Gastrocnemius medialis (tissue), 4 donors: ENCODE measurements at regions not wholly inside any gene's neighbourhood (a gene's known extent, or its start where the extent isn't known, plus 50 kb on each side); places are given as distances from the start of the nearest gene placed in this dataset.

Source experiments
- POLR2A ChIP-seq, 2 donors: fragments of 450-650 bp; IDR thresholded peaks; one replicate each; pipeline ENCODE4 v1.6.1; 2017; ENCODE audit warnings: antibody characterized with exemption in 2 of 2, mild to moderate bottlenecking in 2 of 2, moderate library complexity in 2 of 2
- TF ChIP-seq, protein P1 (sequence below), 5 experiments: fragments of 450-650 bp in 3 of 5; fragments of 200-600 bp in 2 of 5; sonication (generic) in 2 of 5; IDR thresholded peaks in 4 of 5; conservative IDR thresholded peaks in 1 of 5; 1 replicate in 4 of 5; 2 replicates in 1 of 5; pipeline ENCODE4 v1.5.1; 2016 to 2019; ENCODE audit warnings: antibody characterized with exemption in 5 of 5, mild to moderate bottlenecking in 3 of 5, moderate library complexity in 3 of 5

DNA sequence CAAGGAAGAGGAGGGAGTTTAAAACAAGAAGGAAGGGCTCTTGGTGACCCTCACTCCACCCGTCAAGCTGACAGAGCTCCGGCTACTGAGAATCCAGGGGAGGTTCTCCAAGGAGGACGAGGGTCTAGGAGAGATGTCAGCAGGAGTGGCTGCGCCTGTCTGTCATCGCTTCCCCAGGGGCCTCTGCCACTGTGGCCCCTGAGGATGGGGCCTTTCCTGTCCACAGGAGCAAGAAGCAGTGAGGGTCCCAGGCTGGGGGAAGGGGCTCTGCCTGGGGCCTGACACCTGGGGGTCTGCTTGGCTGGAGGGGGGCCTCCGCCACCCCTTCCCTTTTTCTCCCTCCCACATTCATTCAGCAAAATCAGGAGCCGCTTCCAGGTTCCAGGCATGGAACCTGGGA, 66.5 kb upstream of the TNRC6C start:
- no peak for TF ChIP-seq POLR2A (IDR thresholded peaks at IDR 0.05)
- TF ChIP-seq, protein P1, sequence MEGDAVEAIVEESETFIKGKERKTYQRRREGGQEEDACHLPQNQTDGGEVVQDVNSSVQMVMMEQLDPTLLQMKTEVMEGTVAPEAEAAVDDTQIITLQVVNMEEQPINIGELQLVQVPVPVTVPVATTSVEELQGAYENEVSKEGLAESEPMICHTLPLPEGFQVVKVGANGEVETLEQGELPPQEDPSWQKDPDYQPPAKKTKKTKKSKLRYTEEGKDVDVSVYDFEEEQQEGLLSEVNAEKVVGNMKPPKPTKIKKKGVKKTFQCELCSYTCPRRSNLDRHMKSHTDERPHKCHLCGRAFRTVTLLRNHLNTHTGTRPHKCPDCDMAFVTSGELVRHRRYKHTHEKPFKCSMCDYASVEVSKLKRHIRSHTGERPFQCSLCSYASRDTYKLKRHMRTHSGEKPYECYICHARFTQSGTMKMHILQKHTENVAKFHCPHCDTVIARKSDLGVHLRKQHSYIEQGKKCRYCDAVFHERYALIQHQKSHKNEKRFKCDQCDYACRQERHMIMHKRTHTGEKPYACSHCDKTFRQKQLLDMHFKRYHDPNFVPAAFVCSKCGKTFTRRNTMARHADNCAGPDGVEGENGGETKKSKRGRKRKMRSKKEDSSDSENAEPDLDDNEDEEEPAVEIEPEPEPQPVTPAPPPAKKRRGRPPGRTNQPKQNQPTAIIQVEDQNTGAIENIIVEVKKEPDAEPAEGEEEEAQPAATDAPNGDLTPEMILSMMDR (IDR thresholded peaks at IDR 0.05 in 4 of 5, conservative IDR thresholded peaks at IDR 0.05 in 1 of 5): no peak
